Brain microvascular endothelial cell (primary cell): ENCODE measurements at regions not wholly inside any gene's neighbourhood (a gene's known extent, or its start where the extent isn't known, plus 50 kb on each side); places are given as distances from the start of the nearest gene placed in this dataset.

ENCODE experiments used
- DNase-seq: peaks from one replicate; pipeline ENCODE4 v3.0.0-alpha.2; 2020
- H3K27ac ChIP-seq: fragments of 250-450 bp; sonication (Bioruptor Pico); 2 replicates; pipeline ENCODE4 v1.5.1; 2020; ENCODE audit warnings: mild to moderate bottlenecking, moderate library complexity
- H3K27me3 ChIP-seq: fragments of 250-450 bp; sonication (Bioruptor Pico); replicated peaks from 2 replicates; pipeline ENCODE4 v1.5.1; 2020; ENCODE audit warnings: mild to moderate bottlenecking
- H3K36me3 ChIP-seq: fragments of 250-450 bp; sonication (Bioruptor Pico); replicated peaks from 2 replicates; pipeline ENCODE4 v1.5.1; 2020; ENCODE audit warnings: mild to moderate bottlenecking
- H3K4me3 ChIP-seq: 2 replicates; pipeline ENCODE4 v1.5.1; 2011; ENCODE audit warnings: low read depth, mild to moderate bottlenecking, control low read depth, low read length, moderate library complexity
- CTCF ChIP-seq: IDR thresholded peaks from 2 replicates; pipeline ENCODE4 v1.5.1; 2011; ENCODE audit warnings: low read depth, mild to moderate bottlenecking, moderate library complexity, low read length, control low read depth, inconsistent platforms; ENCODE audit errors: missing control alignments
- in situ Hi-C: cut with HindIII; loops from 2 replicates; pipeline ENCODE4 v1.10.0; 2017; ENCODE audit warnings: low sequenced_read_pairs, low pct_ligation_motif_present

GRCh38 chr15:87570206-87570605 lies 686.3 kb downstream of the NTRK3 start:
- Histone ChIP-seq H3K27ac (no peak overlapping the region), H3K4me3 (no peak overlapping the region), H3K27me3 (no peaks in the 10 kb centered on the region), H3K36me3 (no peaks in the 10 kb centered on the region)
- in situ Hi-C loops: no loop called here
- no peak for TF ChIP-seq CTCF
- no peak for DNase-seq

- no peak for DNase-seq
- Histone ChIP-seq H3K36me3 (no peaks in the 10 kb centered on the region), H3K4me3 (no peak overlapping the region), H3K27me3 (no peaks in the 10 kb centered on the region), H3K27ac (no peak overlapping the region)
- in situ Hi-C loops: no loop called here
- TF ChIP-seq CTCF: no peak
Observed at GRCh38 chr15:87569581-87569980, 687.0 kb downstream of the NTRK3 start.

- no peaks in the 10 kb centered on the region for H3K27me3 ChIP-seq
- H3K36me3 ChIP-seq: no peaks in the 10 kb centered on the region
- DNase-seq: no peak
- in situ Hi-C loops: no loop called here
- TF ChIP-seq CTCF: no peak
- H3K27ac ChIP-seq: no peak overlapping the region
- no peak overlapping the region for H3K4me3 ChIP-seq
Observed at GRCh38 chr15:87567406-87568030, 689.0 kb downstream of the NTRK3 start.

GRCh38 chr15:87566236-87566635 lies 690.3 kb downstream of the NTRK3 start:
- H3K4me3 ChIP-seq: no peak overlapping the region
- no peak for DNase-seq
- H3K27ac ChIP-seq: no peak overlapping the region
- in situ Hi-C loops: no loop called here
- H3K27me3 ChIP-seq: no peaks in the 10 kb centered on the region
- no peaks in the 10 kb centered on the region for H3K36me3 ChIP-seq
- no peak for TF ChIP-seq CTCF

GRCh38 chr15:87564681-87565080 lies 691.9 kb downstream of the NTRK3 start:
- Histone ChIP-seq H3K27me3 (no peaks in the 10 kb centered on the region), H3K27ac (no peak overlapping the region), H3K4me3 (no peak overlapping the region), H3K36me3 (no peaks in the 10 kb centered on the region)
- DNase-seq: no peak
- in situ Hi-C loops: no loop called here
- no peak for TF ChIP-seq CTCF

GRCh38 chr15:87563869-87564268 lies 692.7 kb downstream of the NTRK3 start:
- Histone ChIP-seq H3K27me3 (no peaks in the 10 kb centered on the region), H3K4me3 (no peak overlapping the region), H3K36me3 (no peaks in the 10 kb centered on the region), H3K27ac (no peak overlapping the region)
- DNase-seq: no peak
- in situ Hi-C loops: no loop called here
- no peak for TF ChIP-seq CTCF
